ENCODE measurements at regions not wholly inside any gene's neighbourhood (a gene's known extent, or its start where the extent isn't known, plus 50 kb on each side); places are given as distances from the start of the nearest gene placed in this dataset.

DNA sequence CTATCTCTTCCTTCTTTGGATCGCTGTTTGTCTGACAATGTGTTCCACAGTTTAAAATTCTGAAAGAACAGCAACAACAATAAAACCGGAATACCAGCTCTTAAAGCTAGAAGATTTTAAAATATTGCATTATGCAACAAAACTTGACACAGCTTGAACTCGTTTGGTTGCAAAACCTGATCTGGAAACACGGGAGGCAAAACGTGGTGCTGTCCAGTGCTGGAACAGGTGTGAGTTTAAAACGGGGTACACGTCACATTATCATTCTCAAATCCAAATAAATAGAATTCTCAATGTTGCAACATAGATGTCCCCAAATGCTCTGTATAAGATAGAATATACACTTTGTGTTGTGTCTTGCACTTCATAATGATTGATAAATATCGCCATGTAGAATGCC is 110.9 kb upstream of the LYSMD4 start:
- Histone ChIP-seq H2AFZ (no peak overlapping the region), H3K9me3 (ENCODE audit: control insufficient read depth, low read length) (no peaks in the 10 kb centered on the region), H3K4me3 (ENCODE audit: low read depth, low read length) (no peak overlapping the region), H3K79me2 (no peaks in the 10 kb centered on the region), H3K9ac (no peak overlapping the region), H3K4me1 (no peaks in the 10 kb centered on the region), H3K27ac (no peak overlapping the region), H3K27me3 (ENCODE audit: control insufficient read depth, insufficient read depth, low read length) (no peaks in the 10 kb centered on the region), H3K4me2 (ENCODE audit: low read length) (no peak overlapping the region), H3K36me3 (ENCODE audit: control insufficient read depth, insufficient read depth, low read length) (no peaks in the 10 kb centered on the region)
- TF ChIP-seq, protein P1, sequence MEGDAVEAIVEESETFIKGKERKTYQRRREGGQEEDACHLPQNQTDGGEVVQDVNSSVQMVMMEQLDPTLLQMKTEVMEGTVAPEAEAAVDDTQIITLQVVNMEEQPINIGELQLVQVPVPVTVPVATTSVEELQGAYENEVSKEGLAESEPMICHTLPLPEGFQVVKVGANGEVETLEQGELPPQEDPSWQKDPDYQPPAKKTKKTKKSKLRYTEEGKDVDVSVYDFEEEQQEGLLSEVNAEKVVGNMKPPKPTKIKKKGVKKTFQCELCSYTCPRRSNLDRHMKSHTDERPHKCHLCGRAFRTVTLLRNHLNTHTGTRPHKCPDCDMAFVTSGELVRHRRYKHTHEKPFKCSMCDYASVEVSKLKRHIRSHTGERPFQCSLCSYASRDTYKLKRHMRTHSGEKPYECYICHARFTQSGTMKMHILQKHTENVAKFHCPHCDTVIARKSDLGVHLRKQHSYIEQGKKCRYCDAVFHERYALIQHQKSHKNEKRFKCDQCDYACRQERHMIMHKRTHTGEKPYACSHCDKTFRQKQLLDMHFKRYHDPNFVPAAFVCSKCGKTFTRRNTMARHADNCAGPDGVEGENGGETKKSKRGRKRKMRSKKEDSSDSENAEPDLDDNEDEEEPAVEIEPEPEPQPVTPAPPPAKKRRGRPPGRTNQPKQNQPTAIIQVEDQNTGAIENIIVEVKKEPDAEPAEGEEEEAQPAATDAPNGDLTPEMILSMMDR (IDR thresholded peaks at IDR 0.05), result no peak

DNA sequence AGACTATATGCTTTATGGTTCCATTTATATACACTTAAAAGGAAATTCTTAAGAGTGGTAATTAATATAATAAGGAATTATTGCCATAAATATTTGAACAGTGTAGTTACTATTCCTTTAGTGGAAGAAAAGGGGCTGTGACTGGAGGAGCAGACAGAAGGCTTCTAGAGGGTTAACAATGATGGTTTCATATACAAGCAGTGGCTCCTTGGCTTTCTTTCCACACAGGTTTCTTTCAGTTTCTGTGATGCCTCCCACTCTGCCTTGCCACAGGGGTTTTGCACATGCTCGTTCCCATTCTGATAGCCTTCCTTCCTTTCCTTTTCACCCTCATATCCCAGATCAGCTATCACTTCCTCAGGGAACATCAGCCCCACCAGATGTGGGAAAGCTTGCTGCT is 108.8 kb upstream of the LYSMD4 start:
- Histone ChIP-seq H2AFZ (no peak overlapping the region), H3K79me2 (no peaks in the 10 kb centered on the region), H3K4me3 (ENCODE audit: low read depth, low read length) (no peak overlapping the region), H3K27ac (no peak overlapping the region), H3K9ac (no peak overlapping the region), H3K4me1 (no peaks in the 10 kb centered on the region), H3K9me3 (ENCODE audit: control insufficient read depth, low read length) (no peaks in the 10 kb centered on the region), H3K27me3 (ENCODE audit: control insufficient read depth, insufficient read depth, low read length) (no peaks in the 10 kb centered on the region), H3K36me3 (ENCODE audit: control insufficient read depth, insufficient read depth, low read length) (no peaks in the 10 kb centered on the region), H3K4me2 (ENCODE audit: low read length) (no peak overlapping the region)
- TF ChIP-seq, protein P1 (IDR thresholded peaks at IDR 0.05), result no peak

DNA sequence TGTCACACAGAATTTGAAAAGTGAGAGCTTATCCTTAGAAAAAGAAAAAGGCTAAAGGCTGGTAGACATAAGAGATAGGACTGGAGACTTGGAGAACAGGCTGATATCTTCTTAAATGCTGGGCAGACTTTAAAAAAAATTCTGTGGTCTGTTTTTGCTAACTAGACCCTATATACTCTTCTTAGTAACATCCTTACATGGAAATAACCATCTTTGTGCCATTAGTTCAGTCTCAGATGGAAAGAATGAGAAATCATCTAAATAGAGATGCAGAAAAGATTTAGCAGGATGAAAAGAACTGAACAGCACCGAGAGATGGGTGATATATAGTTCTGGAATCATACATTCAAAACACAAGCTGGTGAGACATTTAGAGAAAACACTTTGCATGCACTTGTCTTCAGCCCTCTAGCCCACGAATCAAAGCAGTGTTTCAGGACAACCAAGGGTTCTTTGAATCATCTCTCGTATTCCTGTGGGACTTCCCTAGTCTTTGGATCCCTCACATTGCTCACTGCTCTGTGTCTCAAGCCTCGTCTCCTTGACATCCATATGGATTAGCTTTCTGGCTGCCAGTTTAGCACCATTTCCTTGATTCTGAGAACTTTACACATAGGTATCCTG is 93.0 kb upstream of the LYSMD4 start:
- no peaks in the 10 kb centered on the region for H3K4me1 ChIP-seq
- H2AFZ ChIP-seq, result no peak overlapping the region
- H3K36me3 ChIP-seq (ENCODE audit: control insufficient read depth, insufficient read depth, low read length), result no peaks in the 10 kb centered on the region
- no peaks in the 10 kb centered on the region for H3K27me3 ChIP-seq (ENCODE audit: control insufficient read depth, insufficient read depth, low read length)
- H3K4me2 ChIP-seq (ENCODE audit: low read length), result no peak overlapping the region
- no peak overlapping the region for H3K27ac ChIP-seq
- H3K9me3 ChIP-seq (ENCODE audit: control insufficient read depth, low read length), result no peaks in the 10 kb centered on the region
- H3K79me2 ChIP-seq, result no peaks in the 10 kb centered on the region
- no peak overlapping the region for H3K4me3 ChIP-seq (ENCODE audit: low read depth, low read length)
- TF ChIP-seq, protein P1 (IDR thresholded peaks at IDR 0.05), result no peak
- H3K9ac ChIP-seq, result no peak overlapping the region

DNA sequence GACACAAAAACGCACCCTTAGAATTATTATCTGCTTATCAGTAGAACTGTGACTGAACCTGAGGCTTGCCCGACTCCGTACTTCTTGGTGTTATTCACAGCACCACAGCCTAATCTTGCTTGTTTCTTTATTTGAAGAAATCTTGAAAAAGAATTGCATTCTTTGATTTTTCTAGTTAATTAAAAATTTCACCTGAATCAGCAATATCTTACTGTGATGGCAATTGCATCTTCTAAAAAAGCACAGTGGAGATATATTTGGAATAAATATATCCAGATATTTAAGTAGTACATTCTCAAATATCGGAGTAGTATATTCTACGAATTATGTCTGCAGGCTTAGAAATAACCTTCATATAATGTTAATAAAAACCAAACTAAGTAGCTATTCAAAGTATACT is 90.1 kb upstream of the LYSMD4 start:
- H3K9ac ChIP-seq, result no peak overlapping the region
- H3K4me1 ChIP-seq, result no peaks in the 10 kb centered on the region
- H3K79me2 ChIP-seq, result no peaks in the 10 kb centered on the region
- H3K27me3 ChIP-seq (ENCODE audit: control insufficient read depth, insufficient read depth, low read length), result no peaks in the 10 kb centered on the region
- H3K4me2 ChIP-seq (ENCODE audit: low read length), result no peak overlapping the region
- no peaks in the 10 kb centered on the region for H3K9me3 ChIP-seq (ENCODE audit: control insufficient read depth, low read length)
- TF ChIP-seq, protein P1 (IDR thresholded peaks at IDR 0.05), result no peak
- H2AFZ ChIP-seq, result no peak overlapping the region
- H3K4me3 ChIP-seq (ENCODE audit: low read depth, low read length), result no peak overlapping the region
- H3K27ac ChIP-seq, result no peak overlapping the region
- H3K36me3 ChIP-seq (ENCODE audit: control insufficient read depth, insufficient read depth, low read length), result no peaks in the 10 kb centered on the region

DNA sequence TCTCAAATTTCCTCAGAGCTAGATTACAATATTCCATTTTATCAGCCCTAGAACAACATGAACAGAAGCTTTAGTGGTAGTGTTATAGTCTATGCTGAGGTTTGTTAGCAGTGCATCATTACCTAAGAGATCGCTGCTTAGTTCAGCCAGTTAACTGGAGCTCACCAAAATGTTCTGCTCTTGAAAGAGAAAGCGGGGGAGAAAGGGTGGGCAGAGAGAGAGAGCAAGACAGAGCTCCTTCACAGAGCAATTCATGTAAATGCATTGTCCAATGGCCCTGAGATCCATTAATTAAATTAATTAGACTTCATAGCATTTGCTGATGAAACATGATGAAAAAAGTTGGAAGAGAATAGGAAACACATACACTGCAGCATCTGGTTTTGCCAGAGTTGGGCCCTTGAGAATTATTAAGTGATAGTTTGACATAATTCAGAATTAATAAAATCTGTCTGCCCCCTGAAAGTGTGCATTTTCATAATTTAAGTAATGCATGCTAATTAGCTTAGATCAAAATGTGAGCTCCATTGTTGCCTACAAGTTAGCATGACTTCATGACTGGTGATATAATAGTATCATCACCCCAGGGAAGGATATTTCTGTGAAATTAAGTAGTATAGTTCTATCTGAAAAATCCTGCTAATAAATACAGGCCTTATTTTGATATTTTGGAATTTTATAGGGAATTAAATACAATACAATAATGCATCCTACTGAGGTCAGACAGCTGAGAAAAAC is 86.9 kb upstream of the LYSMD4 start:
- H3K79me2 ChIP-seq, result no peaks in the 10 kb centered on the region

More for the DNA sequence above, 86.9 kb upstream of the LYSMD4 start:
- no peak overlapping the region for H3K4me3 ChIP-seq (ENCODE audit: low read depth, low read length)
- no peaks in the 10 kb centered on the region for H3K27me3 ChIP-seq (ENCODE audit: control insufficient read depth, insufficient read depth, low read length)
- H3K4me1 ChIP-seq, result no peaks in the 10 kb centered on the region
- no peak overlapping the region for H2AFZ ChIP-seq
- no peak overlapping the region for H3K27ac ChIP-seq
- TF ChIP-seq, protein P1 (IDR thresholded peaks at IDR 0.05), result no peak
- no peaks in the 10 kb centered on the region for H3K36me3 ChIP-seq (ENCODE audit: control insufficient read depth, insufficient read depth, low read length)
- H3K9ac ChIP-seq, result no peak overlapping the region
- H3K4me2 ChIP-seq (ENCODE audit: low read length), result no peak overlapping the region
- H3K9me3 ChIP-seq (ENCODE audit: control insufficient read depth, low read length), result no peaks in the 10 kb centered on the region

All from parathyroid adenoma (tissue), 2 donors.